Left lobe of liver (tissue), 2 donors: ENCODE measurements at regions not wholly inside any gene's neighbourhood (a gene's known extent, or its start where the extent isn't known, plus 50 kb on each side); places are given as distances from the start of the nearest gene placed in this dataset.
A peak's percentile ranks its signal among the peaks of the same experiment; 100 is the strongest.
"Not testable (repeated sequence)": the region's sequence is repeated elsewhere in the genome, so short reads cannot be mapped to it uniquely, and the experiment has no call there.

Source experiments
- ATAC-seq: fragments of 200-7000 bp; cut with Tn5 transposase; one replicate; pipeline ENCODE4 v1.9.1; 2020; ENCODE audit warnings: mild to moderate bottlenecking, moderate library complexity
- DNase-seq: peaks from one replicate; pipeline ENCODE4 v3.0.0-alpha.2; 2020; ENCODE audit warnings: low spot score
- donor health status: DM: no; HTN: no; CAD: no; lungs with moderate emphysema.
- donor health status: DM: no; HTN: yes; CAD: no.

GRCh38 chr10:30703446-30703845, 73.9 kb upstream of the LYZL2 start:
- not testable (repeated sequence) for DNase-seq, ATAC-seq

- DNase-seq (no peak), ATAC-seq (no peak)
These were observed 73.3 kb upstream of the LYZL2 start for GRCh38 chr10:30702860-30703259.

GRCh38 chr10:30701451-30702173, 72.1 kb upstream of the LYZL2 start:
- DNase-seq: no peak
- ATAC-seq: peak; percentile 37

GRCh38 chr10:30697806-30698205, 68.3 kb upstream of the LYZL2 start:
- ATAC-seq (no peak), DNase-seq (no peak)

GRCh38 chr10:30697221-30697620, 67.7 kb upstream of the LYZL2 start:
- not testable (repeated sequence) for ATAC-seq, DNase-seq

- not testable (repeated sequence) for ATAC-seq, DNase-seq
These were observed 67.0 kb upstream of the LYZL2 start for GRCh38 chr10:30696416-30697185.

- not testable (repeated sequence) for DNase-seq, ATAC-seq
These were observed 66.1 kb upstream of the LYZL2 start for GRCh38 chr10:30695481-30696236.

GRCh38 chr10:30694518-30695228, 65.1 kb upstream of the LYZL2 start:
- ATAC-seq (no peak), DNase-seq (no peak)

- DNase-seq (no peak), ATAC-seq (no peak)
These were observed 62.1 kb upstream of the LYZL2 start for GRCh38 chr10:30691639-30692015.

GRCh38 chr10:30690948-30691638, 61.5 kb upstream of the LYZL2 start:
- ATAC-seq, DNase-seq: not testable (repeated sequence)

GRCh38 chr10:30688456-30688855, 58.9 kb upstream of the LYZL2 start:
- ATAC-seq: no peak
- no peak for DNase-seq

GRCh38 chr10:30687698-30688213, 58.2 kb upstream of the LYZL2 start:
- ATAC-seq (peak; percentile 99), DNase-seq (peak; percentile 76)

- DNase-seq: no peak
- no peak for ATAC-seq
These were observed 57.2 kb upstream of the LYZL2 start for GRCh38 chr10:30686708-30687107.

- no peak for DNase-seq
- ATAC-seq: no peak
These were observed 53.9 kb upstream of the LYZL2 start for GRCh38 chr10:30683496-30683895.

- DNase-seq, ATAC-seq: not testable (repeated sequence)
These were observed 53.0 kb upstream of the LYZL2 start for GRCh38 chr10:30682377-30683199.

GRCh38 chr10:30680908-30681307, 51.4 kb upstream of the LYZL2 start:
- ATAC-seq (no peak), DNase-seq (no peak)
